ENCODE measurements at regions not wholly inside any gene's neighbourhood (a gene's known extent, or its start where the extent isn't known, plus 50 kb on each side); places are given as distances from the start of the nearest gene placed in this dataset.

GRCh38 chr1:91099746-91100621 is 78.1 kb upstream of the ZNF644 start:
- TF ChIP-seq CTCF (IDR thresholded peaks at IDR 0.05; ENCODE audit: low read length) (no peak), EZH2 (optimal IDR thresholded peaks at IDR 0.05; ENCODE audit: low read depth, low read length) (no peak)

All from MM.1S (cell line).